ENCODE measurements at regions not wholly inside any gene's neighbourhood (a gene's known extent, or its start where the extent isn't known, plus 50 kb on each side); places are given as distances from the start of the nearest gene placed in this dataset.
"Not testable (repeated sequence)": the region's sequence is repeated elsewhere in the genome, so short reads cannot be mapped to it uniquely, and the experiment has no call there.

- DNase-seq (ENCODE audit: low spot score) = no peak
- no peak for TF ChIP-seq CTCF (IDR thresholded peaks at IDR 0.05; ENCODE audit: extremely low read depth, missing control alignments)
Measured at GRCh38 chr4:45229206-45229605, 502.9 kb upstream of the GNPDA2 start.

GRCh38 chr4:45215976-45216542, 489.7 kb upstream of the GNPDA2 start:
- DNase-seq (ENCODE audit: low spot score) = no peak
- no peak for TF ChIP-seq CTCF (IDR thresholded peaks at IDR 0.05; ENCODE audit: extremely low read depth, missing control alignments)

DNA sequence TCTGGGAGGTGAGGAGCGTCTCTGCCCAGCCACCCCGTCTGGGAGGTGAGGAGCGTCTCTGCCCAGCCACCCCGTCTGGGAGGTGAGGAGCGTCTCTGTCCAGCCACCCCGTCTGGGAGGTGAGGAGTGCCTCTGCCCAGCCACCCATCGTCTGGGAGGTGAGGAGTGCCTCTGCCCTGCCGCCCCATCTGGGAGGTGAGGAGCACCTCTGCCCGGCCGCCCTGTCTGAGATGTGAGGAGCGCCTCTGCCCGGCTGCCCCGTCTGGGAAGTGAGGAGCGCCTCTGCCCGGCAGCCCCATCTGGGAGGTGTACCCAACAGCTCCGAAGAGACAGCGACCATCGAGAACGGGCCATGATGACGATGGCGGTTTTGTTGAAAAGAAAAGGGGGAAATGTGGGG, 482.1 kb upstream of the GNPDA2 start:
- DNase-seq (ENCODE audit: low spot score) = not testable (repeated sequence)

GRCh38 chr4:45207864-45208331, 481.5 kb upstream of the GNPDA2 start:
- DNase-seq (ENCODE audit: low spot score) = not testable (repeated sequence)

- DNase-seq (ENCODE audit: low spot score) = not testable (repeated sequence)
Measured at GRCh38 chr4:45207241-45207863, 481.0 kb upstream of the GNPDA2 start.

DNA sequence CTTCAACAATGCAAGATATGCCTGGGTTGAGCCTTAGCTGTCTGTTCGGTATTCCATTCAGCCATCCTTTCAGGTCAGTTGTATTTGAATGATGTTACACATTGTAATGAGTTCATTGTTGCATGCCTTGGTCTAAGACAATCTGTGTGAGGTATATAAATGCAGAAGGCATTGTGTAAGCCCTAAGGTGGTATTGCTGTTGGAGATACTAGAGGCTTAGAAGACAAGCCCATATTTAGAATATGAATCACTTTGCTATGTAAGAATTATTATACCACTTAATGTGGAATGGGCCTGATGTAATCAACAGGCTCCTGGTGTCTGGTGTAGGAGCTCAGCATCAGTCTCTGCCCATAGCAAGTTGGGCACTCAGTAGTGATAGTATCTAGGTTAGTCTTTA, 473.4 kb upstream of the GNPDA2 start:
- no peak for TF ChIP-seq CTCF (IDR thresholded peaks at IDR 0.05; ENCODE audit: extremely low read depth, missing control alignments)
- no peak for DNase-seq (ENCODE audit: low spot score)

DNA sequence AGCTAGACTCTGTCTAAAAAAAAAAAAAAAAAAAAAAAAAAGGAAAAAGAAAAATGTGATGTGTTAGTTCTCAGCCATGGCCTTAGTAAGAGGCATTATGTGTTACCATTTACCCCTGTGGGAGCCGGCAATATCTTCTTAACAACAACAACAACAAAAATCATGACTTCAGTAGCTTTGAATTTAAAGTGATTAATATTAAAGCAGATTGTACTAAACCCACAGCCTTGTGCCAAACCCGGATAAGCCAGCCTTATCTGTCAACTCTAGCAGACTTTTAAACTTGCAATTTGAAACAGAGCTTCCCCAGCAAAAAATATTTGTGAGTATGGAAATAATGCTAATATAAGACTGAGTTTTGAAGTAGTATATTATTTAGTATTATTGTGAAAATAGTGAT, 462.1 kb upstream of the GNPDA2 start:
- no peak for DNase-seq (ENCODE audit: low spot score)
- TF ChIP-seq CTCF (IDR thresholded peaks at IDR 0.05; ENCODE audit: extremely low read depth, missing control alignments) = no peak

GRCh38 chr4:45186249-45186648, 459.9 kb upstream of the GNPDA2 start:
- no peak for DNase-seq (ENCODE audit: low spot score)
- no peak for TF ChIP-seq CTCF (IDR thresholded peaks at IDR 0.05; ENCODE audit: extremely low read depth, missing control alignments)

- TF ChIP-seq CTCF (IDR thresholded peaks at IDR 0.05; ENCODE audit: extremely low read depth, missing control alignments) = no peak
Measured at GRCh38 chr4:45183905-45184304, 457.5 kb upstream of the GNPDA2 start.

More at GRCh38 chr4:45183905-45184304, 457.5 kb upstream of the GNPDA2 start:
- no peak for DNase-seq (ENCODE audit: low spot score)
